ENCODE measurements at regions not wholly inside any gene's neighbourhood (a gene's known extent, or its start where the extent isn't known, plus 50 kb on each side); places are given as distances from the start of the nearest gene placed in this dataset.

- no peak for DNase-seq (ENCODE audit: low read depth)
- TF ChIP-seq CTCF (conservative IDR thresholded peaks at IDR 0.05; ENCODE audit: low read depth, low read length): no peak
- no peak overlapping the region for H3K4me3 ChIP-seq (ENCODE audit: low read length)
Measured at GRCh38 chr6:19181211-19181610, 656.0 kb upstream of the ID4 start.

- no peak for DNase-seq (ENCODE audit: low read depth)
- TF ChIP-seq CTCF (conservative IDR thresholded peaks at IDR 0.05; ENCODE audit: low read depth, low read length): no peak
- no peak overlapping the region for H3K4me3 ChIP-seq (ENCODE audit: low read length)
Measured at GRCh38 chr6:19193624-19194023, 643.5 kb upstream of the ID4 start.

GRCh38 chr6:19204445-19204844 lies 632.7 kb upstream of the ID4 start:
- TF ChIP-seq CTCF (conservative IDR thresholded peaks at IDR 0.05; ENCODE audit: low read depth, low read length): no peak
- no peak overlapping the region for H3K4me3 ChIP-seq (ENCODE audit: low read length)
- no peak for DNase-seq (ENCODE audit: low read depth)

GRCh38 chr6:19205076-19205475 lies 632.1 kb upstream of the ID4 start:
- no peak for DNase-seq (ENCODE audit: low read depth)
- H3K4me3 ChIP-seq (ENCODE audit: low read length): no peak overlapping the region
- no peak for TF ChIP-seq CTCF (conservative IDR thresholded peaks at IDR 0.05; ENCODE audit: low read depth, low read length)

- DNase-seq (ENCODE audit: low read depth): no peak
- TF ChIP-seq CTCF (conservative IDR thresholded peaks at IDR 0.05; ENCODE audit: low read depth, low read length): no peak
- H3K4me3 ChIP-seq (ENCODE audit: low read length): no peak overlapping the region
Measured at GRCh38 chr6:19209202-19209601, 628.0 kb upstream of the ID4 start.

GRCh38 chr6:19210849-19211590 lies 626.1 kb upstream of the ID4 start:
- no peak for DNase-seq (ENCODE audit: low read depth)
- peak; percentile 26 for TF ChIP-seq CTCF (conservative IDR thresholded peaks at IDR 0.05; ENCODE audit: low read depth, low read length)
- H3K4me3 ChIP-seq (ENCODE audit: low read length): no peak overlapping the region

GRCh38 chr6:19214231-19214630 lies 622.9 kb upstream of the ID4 start:
- no peak for TF ChIP-seq CTCF (conservative IDR thresholded peaks at IDR 0.05; ENCODE audit: low read depth, low read length)
- no peak overlapping the region for H3K4me3 ChIP-seq (ENCODE audit: low read length)
- no peak for DNase-seq (ENCODE audit: low read depth)
